Neural cell (in vitro differentiated cells): ENCODE measurements at regions not wholly inside any gene's neighbourhood (a gene's known extent, or its start where the extent isn't known, plus 50 kb on each side); places are given as distances from the start of the nearest gene placed in this dataset.

Experiments used
- H2AFZ ChIP-seq: fragments of 200-600, 300-800 bp; sonication (generic), shearing (Covaris generic); 2 replicates; pipeline ENCODE4 v1.6.0; 2014; ENCODE audit warnings: low read depth, mild to moderate bottlenecking, antibody characterized with exemption, low read length, moderate library complexity
- H3F3A ChIP-seq: fragments of 200-600 bp; shearing (Covaris generic); 2 replicates; pipeline ENCODE4 v1.6.1; 2016; ENCODE audit warnings: mild to moderate bottlenecking, moderate library complexity, mixed read lengths, antibody characterized with exemption, low read length; ENCODE audit not compliant: insufficient read depth, poor library complexity, severe bottlenecking
- H3K27ac ChIP-seq: fragments of 200-600, 300-800 bp; sonication (generic), shearing (Covaris generic); 2 replicates; pipeline ENCODE4 v1.5.1; 2014; ENCODE audit warnings: mild to moderate bottlenecking, low read length, moderate library complexity
- H3K27me3 ChIP-seq: fragments of 300-800, 200-600 bp; sonication (generic), shearing (Covaris generic); 2 replicates; pipeline ENCODE4 v1.6.0; 2014; ENCODE audit warnings: mild to moderate bottlenecking, low read depth, low read length, moderate library complexity; ENCODE audit not compliant: insufficient read depth
- H3K36me3 ChIP-seq: fragments of 300-800, 200-600 bp; sonication (generic), shearing (Covaris generic); 2 replicates; pipeline ENCODE4 v1.5.1; 2014; ENCODE audit warnings: mild to moderate bottlenecking, antibody characterized with exemption, low read length, moderate library complexity; ENCODE audit not compliant: insufficient read depth
- H3K4me2 ChIP-seq: fragments of 300-800, 200-600 bp; sonication (generic), shearing (Covaris generic); 2 replicates; pipeline ENCODE4 v1.6.0; 2014; ENCODE audit warnings: mild to moderate bottlenecking, low read length
- H3K4me3 ChIP-seq: fragments of 300-800, 200-600 bp; sonication (generic), shearing (Covaris generic); 2 replicates; pipeline ENCODE4 v1.5.1; 2014; ENCODE audit warnings: mild to moderate bottlenecking, low read length, moderate library complexity
- H3K79me2 ChIP-seq: fragments of 200-600 bp; shearing (Covaris generic); replicated peaks from 2 replicates; pipeline ENCODE4 v1.6.0; 2014; ENCODE audit warnings: mild to moderate bottlenecking, low read length, moderate library complexity; ENCODE audit not compliant: insufficient read depth
- H3K9ac ChIP-seq: fragments of 300-800, 200-600 bp; sonication (generic), shearing (Covaris generic); 2 replicates; pipeline ENCODE4 v1.6.1; 2016; ENCODE audit warnings: mild to moderate bottlenecking, low read length, mixed read lengths
- H3K9me2 ChIP-seq: fragments of 200-600 bp; shearing (Covaris generic); 2 replicates; pipeline ENCODE4 v1.6.1; 2016; ENCODE audit warnings: mild to moderate bottlenecking, low read length, mixed read lengths; ENCODE audit not compliant: insufficient read depth
- H3K9me3 ChIP-seq: fragments of 200-600, 300-800 bp; sonication (generic), shearing (Covaris generic); 2 replicates; pipeline ENCODE4 v1.6.1; 2016; ENCODE audit warnings: mild to moderate bottlenecking, mixed run types, low read length, moderate library complexity, mixed read lengths
- H4K20me1 ChIP-seq: fragments of 200-600 bp; shearing (Covaris generic); 2 replicates; pipeline ENCODE4 v1.6.1; 2016; ENCODE audit warnings: mild to moderate bottlenecking, mixed run types; ENCODE audit not compliant: insufficient read depth
- EP300 ChIP-seq: fragments of 450-650 bp; conservative IDR thresholded peaks from 2 replicates; pipeline ENCODE4 v1.6.1; 2014; ENCODE audit warnings: antibody characterized with exemption, mild to moderate bottlenecking, moderate library complexity; ENCODE audit not compliant: poor library complexity, severe bottlenecking
- EZH2 ChIP-seq: fragments of 200-600, 300-800 bp; shearing (Covaris generic), sonication (generic); IDR thresholded peaks from 2 replicates; pipeline ENCODE4 v1.6.1; 2014; ENCODE audit warnings: antibody characterized with exemption, low read length, borderline replicate concordance, mild to moderate bottlenecking; ENCODE audit not compliant: insufficient read depth, poor library complexity, severe bottlenecking
- MXI1 ChIP-seq: fragments of 450-650 bp; conservative IDR thresholded peaks from 2 replicates; pipeline ENCODE4 v1.6.1; 2014; ENCODE audit warnings: antibody characterized with exemption, mild to moderate bottlenecking; ENCODE audit not compliant: poor library complexity, severe bottlenecking
- POLR2AphosphoS5 ChIP-seq: IDR thresholded peaks from 2 replicates; pipeline ENCODE4 v1.6.1; 2012
- RAD21 ChIP-seq: fragments of 450-650 bp; conservative IDR thresholded peaks from 2 replicates; pipeline ENCODE4 v1.6.1; 2014; ENCODE audit warnings: antibody characterized with exemption, mild to moderate bottlenecking, moderate library complexity
- SMC3 ChIP-seq: fragments of 450-650 bp; conservative IDR thresholded peaks from 2 replicates; pipeline ENCODE4 v1.6.1; 2014; ENCODE audit warnings: antibody characterized with exemption, mild to moderate bottlenecking, moderate library complexity; ENCODE audit not compliant: poor library complexity
- TAF1 ChIP-seq: IDR thresholded peaks from 2 replicates; pipeline ENCODE4 v1.6.1; 2012; ENCODE audit warnings: low read depth
- TF ChIP-seq, protein P1 (sequence below): fragments of 450-650 bp; IDR thresholded peaks from 2 replicates; pipeline ENCODE4 v1.5.1; 2014; ENCODE audit warnings: antibody characterized with exemption, mild to moderate bottlenecking, moderate library complexity; ENCODE audit not compliant: poor library complexity, severe bottlenecking
- TF ChIP-seq, protein P2 (sequence below): IDR thresholded peaks from 2 replicates; pipeline ENCODE4 v1.6.1; 2012; ENCODE audit warnings: borderline replicate concordance

DNA sequence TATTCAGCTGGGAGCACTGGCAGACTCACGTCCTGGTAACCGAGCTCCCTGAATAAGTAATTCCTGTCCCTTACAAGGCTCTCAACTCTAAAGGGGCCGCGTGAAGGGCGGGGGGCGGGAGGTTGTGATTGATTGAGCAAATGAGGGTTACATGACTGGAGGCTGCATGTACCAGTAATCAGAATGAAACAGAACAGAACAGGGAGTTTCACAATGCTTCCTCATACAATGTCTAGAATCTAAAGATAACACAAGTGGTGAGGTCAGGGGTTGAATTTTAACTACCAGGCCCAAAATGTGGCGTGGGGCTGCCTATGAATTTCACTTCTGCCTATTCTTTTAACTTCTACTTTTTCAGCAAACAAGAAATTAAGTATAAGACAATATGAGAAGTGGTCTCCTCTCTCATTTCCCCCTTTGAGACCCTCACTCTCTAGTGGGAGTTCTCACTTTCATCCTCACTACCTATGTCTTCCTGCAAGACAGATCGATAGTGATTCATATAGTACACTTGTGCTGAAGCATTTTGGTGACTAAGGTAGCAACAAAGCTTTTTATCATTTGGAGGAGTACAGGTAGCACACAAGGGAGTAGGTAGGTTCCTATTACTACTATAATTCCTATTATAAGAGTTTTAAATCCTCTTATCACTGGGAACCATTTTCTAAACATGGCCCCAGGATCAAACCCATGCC, 239.8 kb downstream of the KTN1 start:
- Histone ChIP-seq H3K36me3 (no peaks in the 10 kb centered on the region), H3K9me3 (no peaks in the 10 kb centered on the region), H3K9ac (no peak overlapping the region), H2AFZ (no peak overlapping the region), H3K27ac (no peak overlapping the region), H3F3A (no peaks in the 10 kb centered on the region), H3K9me2 (no peaks in the 10 kb centered on the region), H3K4me3 (no peak overlapping the region), H3K4me2 (no peak overlapping the region), H4K20me1 (no peaks in the 10 kb centered on the region), H3K27me3 (no peaks in the 10 kb centered on the region), H3K79me2 (no peaks in the 10 kb centered on the region)
- no peak for TF ChIP-seq EZH2
- no peak for TF ChIP-seq RAD21
- no peak for TF ChIP-seq POLR2AphosphoS5
- TF ChIP-seq EP300: no peak
- TF ChIP-seq, protein P1, sequence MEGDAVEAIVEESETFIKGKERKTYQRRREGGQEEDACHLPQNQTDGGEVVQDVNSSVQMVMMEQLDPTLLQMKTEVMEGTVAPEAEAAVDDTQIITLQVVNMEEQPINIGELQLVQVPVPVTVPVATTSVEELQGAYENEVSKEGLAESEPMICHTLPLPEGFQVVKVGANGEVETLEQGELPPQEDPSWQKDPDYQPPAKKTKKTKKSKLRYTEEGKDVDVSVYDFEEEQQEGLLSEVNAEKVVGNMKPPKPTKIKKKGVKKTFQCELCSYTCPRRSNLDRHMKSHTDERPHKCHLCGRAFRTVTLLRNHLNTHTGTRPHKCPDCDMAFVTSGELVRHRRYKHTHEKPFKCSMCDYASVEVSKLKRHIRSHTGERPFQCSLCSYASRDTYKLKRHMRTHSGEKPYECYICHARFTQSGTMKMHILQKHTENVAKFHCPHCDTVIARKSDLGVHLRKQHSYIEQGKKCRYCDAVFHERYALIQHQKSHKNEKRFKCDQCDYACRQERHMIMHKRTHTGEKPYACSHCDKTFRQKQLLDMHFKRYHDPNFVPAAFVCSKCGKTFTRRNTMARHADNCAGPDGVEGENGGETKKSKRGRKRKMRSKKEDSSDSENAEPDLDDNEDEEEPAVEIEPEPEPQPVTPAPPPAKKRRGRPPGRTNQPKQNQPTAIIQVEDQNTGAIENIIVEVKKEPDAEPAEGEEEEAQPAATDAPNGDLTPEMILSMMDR: no peak
- no peak for TF ChIP-seq TAF1
- TF ChIP-seq, protein P2, sequence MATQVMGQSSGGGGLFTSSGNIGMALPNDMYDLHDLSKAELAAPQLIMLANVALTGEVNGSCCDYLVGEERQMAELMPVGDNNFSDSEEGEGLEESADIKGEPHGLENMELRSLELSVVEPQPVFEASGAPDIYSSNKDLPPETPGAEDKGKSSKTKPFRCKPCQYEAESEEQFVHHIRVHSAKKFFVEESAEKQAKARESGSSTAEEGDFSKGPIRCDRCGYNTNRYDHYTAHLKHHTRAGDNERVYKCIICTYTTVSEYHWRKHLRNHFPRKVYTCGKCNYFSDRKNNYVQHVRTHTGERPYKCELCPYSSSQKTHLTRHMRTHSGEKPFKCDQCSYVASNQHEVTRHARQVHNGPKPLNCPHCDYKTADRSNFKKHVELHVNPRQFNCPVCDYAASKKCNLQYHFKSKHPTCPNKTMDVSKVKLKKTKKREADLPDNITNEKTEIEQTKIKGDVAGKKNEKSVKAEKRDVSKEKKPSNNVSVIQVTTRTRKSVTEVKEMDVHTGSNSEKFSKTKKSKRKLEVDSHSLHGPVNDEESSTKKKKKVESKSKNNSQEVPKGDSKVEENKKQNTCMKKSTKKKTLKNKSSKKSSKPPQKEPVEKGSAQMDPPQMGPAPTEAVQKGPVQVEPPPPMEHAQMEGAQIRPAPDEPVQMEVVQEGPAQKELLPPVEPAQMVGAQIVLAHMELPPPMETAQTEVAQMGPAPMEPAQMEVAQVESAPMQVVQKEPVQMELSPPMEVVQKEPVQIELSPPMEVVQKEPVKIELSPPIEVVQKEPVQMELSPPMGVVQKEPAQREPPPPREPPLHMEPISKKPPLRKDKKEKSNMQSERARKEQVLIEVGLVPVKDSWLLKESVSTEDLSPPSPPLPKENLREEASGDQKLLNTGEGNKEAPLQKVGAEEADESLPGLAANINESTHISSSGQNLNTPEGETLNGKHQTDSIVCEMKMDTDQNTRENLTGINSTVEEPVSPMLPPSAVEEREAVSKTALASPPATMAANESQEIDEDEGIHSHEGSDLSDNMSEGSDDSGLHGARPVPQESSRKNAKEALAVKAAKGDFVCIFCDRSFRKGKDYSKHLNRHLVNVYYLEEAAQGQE: no peak
- no peak for TF ChIP-seq SMC3
- no peak for TF ChIP-seq MXI1

GRCh38 chr14:55822906-55823305, 242.9 kb downstream of the KTN1 start:
- Histone ChIP-seq H3K27ac (no peak overlapping the region), H3K9ac (no peak overlapping the region), H3K27me3 (no peaks in the 10 kb centered on the region), H2AFZ (no peak overlapping the region), H4K20me1 (no peaks in the 10 kb centered on the region), H3F3A (no peaks in the 10 kb centered on the region), H3K9me2 (no peaks in the 10 kb centered on the region), H3K4me2 (no peak overlapping the region), H3K79me2 (no peaks in the 10 kb centered on the region), H3K9me3 (no peaks in the 10 kb centered on the region), H3K36me3 (no peaks in the 10 kb centered on the region), H3K4me3 (no peak overlapping the region)
- TF ChIP-seq RAD21 (no peak), MXI1 (no peak), TAF1 (no peak), EP300 (no peak)
- TF ChIP-seq, protein P1: no peak
